ENCODE measurements at regions not wholly inside any gene's neighbourhood (a gene's known extent, or its start where the extent isn't known, plus 50 kb on each side); places are given as distances from the start of the nearest gene placed in this dataset.

DNA sequence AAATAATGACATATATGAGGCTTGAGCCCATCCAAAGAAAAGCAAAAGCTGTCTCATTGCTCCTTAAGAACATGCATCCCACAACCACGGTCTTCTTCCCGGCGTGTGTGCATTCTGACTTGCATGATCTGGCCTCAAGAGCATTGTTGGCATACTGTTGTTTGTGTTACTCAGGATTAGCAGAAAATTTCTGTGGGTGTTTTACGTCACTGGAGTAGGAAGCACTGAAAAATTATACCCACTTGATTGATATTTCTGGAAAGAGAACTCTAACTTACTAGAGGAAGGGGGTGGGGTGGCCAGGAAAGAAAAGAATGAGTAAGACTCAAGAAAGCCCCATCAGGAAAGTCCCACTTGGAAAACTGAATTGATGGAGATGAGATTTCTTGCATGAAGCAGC is 326.2 kb upstream of the PRDM1 start:
- TF ChIP-seq, protein P1, sequence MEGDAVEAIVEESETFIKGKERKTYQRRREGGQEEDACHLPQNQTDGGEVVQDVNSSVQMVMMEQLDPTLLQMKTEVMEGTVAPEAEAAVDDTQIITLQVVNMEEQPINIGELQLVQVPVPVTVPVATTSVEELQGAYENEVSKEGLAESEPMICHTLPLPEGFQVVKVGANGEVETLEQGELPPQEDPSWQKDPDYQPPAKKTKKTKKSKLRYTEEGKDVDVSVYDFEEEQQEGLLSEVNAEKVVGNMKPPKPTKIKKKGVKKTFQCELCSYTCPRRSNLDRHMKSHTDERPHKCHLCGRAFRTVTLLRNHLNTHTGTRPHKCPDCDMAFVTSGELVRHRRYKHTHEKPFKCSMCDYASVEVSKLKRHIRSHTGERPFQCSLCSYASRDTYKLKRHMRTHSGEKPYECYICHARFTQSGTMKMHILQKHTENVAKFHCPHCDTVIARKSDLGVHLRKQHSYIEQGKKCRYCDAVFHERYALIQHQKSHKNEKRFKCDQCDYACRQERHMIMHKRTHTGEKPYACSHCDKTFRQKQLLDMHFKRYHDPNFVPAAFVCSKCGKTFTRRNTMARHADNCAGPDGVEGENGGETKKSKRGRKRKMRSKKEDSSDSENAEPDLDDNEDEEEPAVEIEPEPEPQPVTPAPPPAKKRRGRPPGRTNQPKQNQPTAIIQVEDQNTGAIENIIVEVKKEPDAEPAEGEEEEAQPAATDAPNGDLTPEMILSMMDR (IDR thresholded peaks at IDR 0.05): no peak
- no peak for TF ChIP-seq POLR2A (IDR thresholded peaks at IDR 0.05)
